GM12874 (cell line): ENCODE measurements at regions not wholly inside any gene's neighbourhood (a gene's known extent, or its start where the extent isn't known, plus 50 kb on each side); places are given as distances from the start of the nearest gene placed in this dataset.

Experiments
- CTCF ChIP-seq: IDR thresholded peaks from 2 replicates; pipeline ENCODE4 v1.5.1; 2011; ENCODE audit warnings: low read depth, mild to moderate bottlenecking, control low read depth, low read length, moderate library complexity; ENCODE audit not compliant: insufficient read depth

GRCh38 chr12:94706250-94706661, 55.9 kb upstream of the TMCC3 start:
- TF ChIP-seq CTCF: no peak

GRCh38 chr12:94705676-94706075, 55.3 kb upstream of the TMCC3 start:
- TF ChIP-seq CTCF: no peak

DNA sequence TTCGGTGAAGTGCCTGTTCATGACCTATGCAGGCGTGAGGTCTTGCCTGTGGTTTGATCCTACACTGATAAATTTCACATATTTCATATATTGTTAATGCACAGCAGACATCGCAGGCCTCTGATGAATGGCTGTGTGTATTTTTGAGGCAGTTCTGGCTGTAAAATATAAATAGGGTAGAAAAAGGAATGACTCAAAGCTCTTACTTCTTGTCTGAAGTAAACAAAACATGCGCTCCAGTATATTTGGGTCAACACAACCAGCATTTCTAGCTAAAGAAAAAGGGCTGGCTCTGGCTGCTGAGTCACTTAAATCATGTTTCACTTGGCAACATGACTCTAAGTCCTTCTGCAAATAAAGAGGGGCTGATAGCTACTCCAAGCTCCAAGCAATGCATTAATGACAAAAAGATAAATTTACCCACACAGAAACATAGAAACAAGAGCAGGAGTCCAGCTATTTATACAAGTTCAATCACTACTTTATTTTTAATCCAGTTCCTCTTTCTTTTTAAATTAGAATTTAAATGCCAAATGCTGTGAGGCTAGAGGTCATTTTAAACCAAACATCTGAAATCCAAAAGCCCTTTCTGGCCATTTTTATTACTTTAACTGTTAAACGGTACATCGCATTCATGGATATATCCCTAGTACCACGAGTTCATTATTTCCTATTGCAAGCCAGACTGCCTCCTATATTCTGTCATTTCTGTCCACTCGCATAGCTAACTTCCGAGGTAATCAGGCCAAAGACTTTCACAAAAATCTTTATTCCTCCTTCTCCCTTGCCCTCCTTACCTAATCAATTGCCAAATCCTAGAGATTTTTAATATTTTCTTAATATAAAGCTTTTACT, 54.3 kb upstream of the TMCC3 start:
- TF ChIP-seq CTCF: no peak

GRCh38 chr12:94702696-94703095, 52.3 kb upstream of the TMCC3 start:
- no peak for TF ChIP-seq CTCF

- TF ChIP-seq CTCF: no peak
Measured at GRCh38 chr12:94701711-94702110, 51.4 kb upstream of the TMCC3 start.

DNA sequence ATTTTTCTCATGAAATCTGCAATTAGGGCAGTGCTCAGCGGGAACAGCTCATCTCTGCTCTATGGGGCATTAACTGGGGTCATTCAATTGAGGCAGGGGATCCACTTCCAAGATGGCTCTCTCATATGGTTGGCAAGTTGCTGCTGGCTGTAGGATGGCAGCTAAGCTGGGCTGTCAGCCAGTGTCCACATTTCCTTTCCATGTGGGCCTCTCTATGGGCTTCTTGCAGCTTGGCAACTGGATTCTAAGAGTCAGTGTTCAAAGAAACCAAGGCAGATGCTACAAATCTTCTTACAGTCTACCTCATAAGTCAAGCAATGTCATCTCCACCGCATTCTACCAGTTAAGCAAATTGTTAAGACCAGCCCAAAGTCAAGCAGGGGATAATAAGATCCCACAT, 50.3 kb upstream of the TMCC3 start:
- no peak for TF ChIP-seq CTCF
